GM19239 (cell line): ENCODE measurements at regions not wholly inside any gene's neighbourhood (a gene's known extent, or its start where the extent isn't known, plus 50 kb on each side); places are given as distances from the start of the nearest gene placed in this dataset.

Source experiments
- DNase-seq: peaks from one replicate; pipeline ENCODE4 v3.0.0; 2011; ENCODE audit warnings: low spot score; ENCODE audit not compliant: insufficient read length
- FAIRE-seq: peaks from 2 replicates; lab custom pipeline; 2011; peaks lifted over from hg19 to GRCh38; lab: Jason Lieb, UNC

DNA sequence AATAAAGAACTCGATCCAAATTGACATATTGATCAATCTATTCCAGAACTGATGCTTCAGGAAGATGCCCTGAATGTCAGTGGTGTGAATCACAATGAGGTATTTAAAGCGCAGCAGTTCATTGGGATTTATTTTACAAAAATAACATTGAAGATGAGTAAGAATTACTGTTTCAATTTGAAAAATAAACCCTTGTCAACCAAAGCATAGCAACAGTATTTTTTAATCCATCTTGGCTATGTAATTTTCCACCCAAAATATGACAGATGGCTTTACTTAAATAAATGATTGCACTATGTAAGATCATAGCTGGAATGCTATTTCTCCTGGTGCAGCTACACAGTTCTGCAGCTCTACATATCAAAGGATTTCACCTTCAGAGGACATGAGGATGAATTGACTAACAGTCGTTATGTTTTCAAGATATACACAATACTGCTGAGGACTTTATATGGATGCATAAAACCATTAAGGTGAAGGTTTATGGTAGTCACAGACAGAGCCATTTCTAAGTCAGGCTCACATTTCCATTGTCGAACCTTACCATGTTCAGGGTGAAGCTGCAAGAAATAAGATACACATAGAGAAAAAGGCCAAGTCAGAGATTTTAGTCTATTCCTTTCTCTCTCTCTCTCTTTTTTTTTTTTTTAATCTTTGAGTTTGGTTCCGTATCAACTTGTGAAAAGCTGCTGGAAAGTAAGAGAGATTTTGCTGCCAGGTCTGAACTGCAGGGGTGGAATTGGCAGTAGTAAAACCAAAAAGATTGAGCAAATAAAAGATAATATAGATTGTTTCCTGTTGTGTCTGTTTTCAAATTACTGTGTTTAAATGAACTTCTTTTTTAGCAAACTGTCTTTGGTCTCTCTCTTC, 398.0 kb upstream of the CDH20 start:
- DNase-seq (no peak), FAIRE-seq (no peak)

- DNase-seq (no peak), FAIRE-seq (no peak)
Measured at GRCh38 chr18:60936101-60936500, 397.1 kb upstream of the CDH20 start.

DNA sequence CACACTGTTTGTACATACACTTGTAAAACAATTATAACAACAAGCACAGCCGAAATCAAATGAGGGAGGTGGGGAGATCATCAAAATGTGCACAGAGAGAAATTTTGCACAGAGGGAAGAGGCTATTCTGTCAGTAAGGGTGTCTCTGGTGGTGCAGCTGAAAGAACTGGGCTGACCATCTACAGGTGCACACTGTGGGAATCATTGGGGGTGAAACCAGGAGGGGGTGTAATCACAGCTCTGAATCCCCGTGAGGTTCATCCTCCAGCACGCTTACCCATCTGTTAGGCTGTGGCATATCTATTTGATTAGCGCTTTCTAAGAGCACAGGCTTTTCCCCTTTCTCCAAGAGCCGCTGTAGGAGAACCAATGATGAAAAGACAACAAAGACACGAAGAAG, 389.9 kb upstream of the CDH20 start:
- FAIRE-seq (no peak), DNase-seq (no peak)

DNA sequence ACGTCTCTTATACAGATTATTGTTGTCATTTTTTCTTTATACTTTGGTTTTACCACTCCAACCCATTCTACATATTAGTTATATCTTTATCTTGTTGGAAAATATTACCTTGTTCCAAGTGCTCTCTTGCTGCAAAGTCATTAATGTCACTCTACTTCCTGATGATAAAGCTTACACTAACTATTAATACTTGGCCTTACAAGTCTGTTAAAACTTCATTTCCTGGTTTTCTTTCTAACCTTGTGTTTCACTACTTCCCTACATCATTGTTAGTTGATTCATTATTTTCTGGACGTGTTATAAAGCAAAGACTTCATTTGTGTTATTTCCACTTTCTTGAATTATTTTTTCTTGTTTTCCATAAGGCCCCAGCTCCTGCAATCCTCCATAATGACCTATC, 382.6 kb upstream of the CDH20 start:
- DNase-seq (no peak), FAIRE-seq (no peak)

GRCh38 chr18:60951091-60951490, 382.1 kb upstream of the CDH20 start:
- FAIRE-seq (no peak), DNase-seq (no peak)

DNA sequence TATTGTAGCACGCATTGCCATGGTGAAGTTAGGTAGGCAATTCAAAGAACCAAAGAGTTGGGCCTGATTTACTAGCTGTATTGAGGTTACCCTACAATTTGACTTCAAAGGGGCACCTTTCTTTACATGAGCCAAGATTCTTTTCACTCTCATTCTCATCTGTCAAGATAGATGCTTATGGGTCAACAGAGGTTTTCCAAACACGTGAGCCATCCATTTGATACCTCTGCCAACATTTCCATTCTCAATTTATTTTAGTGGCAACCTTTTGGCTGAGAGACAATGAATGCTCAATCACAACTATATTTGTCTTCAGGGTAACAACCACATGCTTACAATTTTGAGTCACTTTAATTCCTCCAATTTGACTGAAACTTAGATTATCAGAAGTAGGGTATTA, 370.6 kb upstream of the CDH20 start:
- no peak for DNase-seq
- no peak for FAIRE-seq

GRCh38 chr18:60965856-60966255, 367.4 kb upstream of the CDH20 start:
- FAIRE-seq, result no peak
- no peak for DNase-seq

GRCh38 chr18:60966876-60967275, 366.4 kb upstream of the CDH20 start:
- no peak for DNase-seq
- no peak for FAIRE-seq

DNA sequence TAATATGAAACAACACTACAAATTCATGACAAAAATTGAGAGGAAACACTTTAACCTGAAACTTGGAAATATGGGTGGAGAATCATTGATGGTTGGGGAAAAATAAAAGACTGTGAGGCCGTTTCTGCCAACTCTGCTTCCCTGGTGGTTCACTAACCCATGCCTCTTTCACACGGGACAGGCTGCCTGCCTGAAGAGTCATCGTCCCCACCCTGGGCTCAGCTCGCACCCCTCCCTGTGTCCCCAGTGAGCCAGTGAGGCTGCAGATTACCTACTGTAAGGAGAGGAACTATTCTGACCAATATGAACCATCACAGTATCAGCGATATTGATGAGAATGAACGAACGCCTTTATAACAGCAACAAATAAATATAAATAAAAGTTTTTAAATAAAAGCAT, 357.8 kb upstream of the CDH20 start:
- DNase-seq (no peak), FAIRE-seq (no peak)

- no peak for DNase-seq
- FAIRE-seq, result no peak
Measured at GRCh38 chr18:60976976-60977375, 356.3 kb upstream of the CDH20 start.

DNA sequence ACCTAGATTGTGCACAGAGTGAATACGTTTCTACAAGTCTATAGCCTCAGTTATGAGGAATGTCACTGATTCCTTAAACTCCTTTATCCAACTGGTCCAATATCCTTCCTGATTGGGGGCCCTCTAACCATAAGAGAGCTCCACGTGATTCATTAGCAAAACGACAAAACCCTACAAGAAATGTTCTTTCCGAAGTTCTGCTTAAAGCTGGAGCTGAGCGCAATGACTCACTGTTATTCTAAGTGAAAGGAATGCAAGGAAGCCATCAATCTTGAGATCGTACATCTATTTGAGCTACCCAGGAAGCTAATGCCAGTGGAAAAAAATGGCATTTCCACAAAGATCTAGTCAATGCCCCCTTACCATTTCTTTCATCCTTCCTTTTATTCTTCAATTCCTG, 354.9 kb upstream of the CDH20 start:
- FAIRE-seq (no peak), DNase-seq (no peak)

- no peak for FAIRE-seq
Measured at GRCh38 chr18:60980422-60981005, 352.7 kb upstream of the CDH20 start.

DNA sequence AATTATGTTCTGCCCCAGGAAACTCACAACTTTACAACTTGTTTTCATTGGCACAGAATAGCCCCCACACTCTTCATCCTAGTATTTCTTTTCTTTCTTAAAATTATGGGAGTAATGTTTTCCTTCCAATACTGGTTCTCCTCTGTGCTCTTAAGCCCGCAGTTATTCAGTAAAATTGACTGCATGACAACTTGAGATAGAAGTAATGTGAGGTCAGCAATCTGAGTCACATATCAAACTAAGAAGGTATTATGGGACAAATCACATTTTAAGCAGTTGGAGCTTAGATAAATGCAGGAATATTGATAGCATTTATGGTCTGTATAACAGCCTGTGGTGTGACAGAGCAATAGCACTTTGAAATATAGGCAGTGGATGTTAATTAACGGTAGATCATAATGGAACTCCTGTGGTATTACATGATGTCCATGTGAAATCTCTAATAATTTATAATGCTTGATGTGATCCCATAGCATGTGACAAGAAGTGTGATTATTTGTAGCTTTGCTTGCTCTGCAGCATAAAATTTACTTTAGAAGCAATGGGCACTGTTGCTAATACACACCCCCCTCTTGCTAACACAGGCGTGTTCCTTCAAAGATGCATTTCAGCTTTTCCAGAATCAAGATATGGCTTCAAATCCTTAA, 351.4 kb upstream of the CDH20 start:
- DNase-seq (no peak), FAIRE-seq (no peak)

More at GRCh38 chr18:60980422-60981005, 352.7 kb upstream of the CDH20 start:
- no peak for DNase-seq

- DNase-seq (no peak), FAIRE-seq (no peak)
Measured at GRCh38 chr18:60982329-60982695, 350.9 kb upstream of the CDH20 start.

DNA sequence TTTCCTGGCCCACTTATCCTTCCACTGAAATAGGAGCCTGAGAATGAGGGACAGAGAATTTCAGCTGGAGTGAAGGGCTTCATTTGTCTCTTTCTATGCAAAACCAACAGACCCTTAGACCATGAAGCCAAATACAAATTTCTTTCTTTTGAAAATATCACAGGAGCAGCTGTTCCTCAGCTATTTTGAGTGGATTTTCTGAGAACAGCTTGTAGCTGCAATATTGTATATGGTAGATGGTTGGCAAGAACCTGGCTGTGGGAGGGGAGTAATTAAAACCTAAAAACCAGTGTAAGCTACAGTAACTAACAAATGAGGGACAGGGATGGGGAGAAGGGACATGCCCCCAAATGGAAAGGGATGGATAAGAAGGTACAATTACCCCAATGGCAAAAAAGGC, 350.3 kb upstream of the CDH20 start:
- DNase-seq (no peak), FAIRE-seq (no peak)

DNA sequence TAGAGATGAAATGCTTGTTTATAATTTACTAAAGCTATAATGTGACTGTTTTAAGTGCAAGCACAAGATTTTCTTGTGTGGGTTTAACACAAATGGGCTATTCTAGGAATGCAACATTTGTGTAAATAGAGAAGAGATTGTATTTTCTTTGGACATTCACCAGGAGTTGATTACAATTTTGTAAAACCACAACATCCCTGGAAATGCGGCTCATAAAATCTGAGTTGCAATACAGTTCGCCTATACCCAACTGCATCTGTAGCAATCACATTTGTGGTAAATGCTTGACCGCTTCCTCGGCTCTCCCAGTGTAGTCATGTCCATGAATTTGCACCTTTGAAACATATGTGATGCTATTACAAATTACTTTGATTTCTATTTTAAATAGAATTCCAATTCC, 348.7 kb upstream of the CDH20 start:
- DNase-seq (no peak), FAIRE-seq (no peak)

DNA sequence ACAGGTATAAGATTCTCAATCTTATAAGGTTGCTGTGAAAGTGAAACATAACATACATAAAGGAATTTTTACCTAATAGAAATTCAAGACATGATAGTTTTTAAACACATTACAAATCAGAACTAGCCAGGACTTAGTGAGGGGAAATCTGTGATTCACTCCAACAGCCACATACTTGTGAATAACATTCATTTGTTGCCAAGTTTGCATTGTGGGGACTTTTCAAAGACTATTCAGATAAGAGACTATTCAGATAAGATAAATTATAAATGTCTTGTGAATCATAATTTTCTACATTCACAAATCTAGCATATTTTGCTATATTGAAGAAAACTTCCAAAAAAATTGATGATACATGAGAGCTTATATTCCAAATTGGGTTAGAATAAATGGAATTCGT, 345.3 kb upstream of the CDH20 start:
- DNase-seq, result no peak
- FAIRE-seq, result no peak

GRCh38 chr18:60996326-60996725, 336.9 kb upstream of the CDH20 start:
- DNase-seq (no peak), FAIRE-seq (no peak)

GRCh38 chr18:60996822-60997221, 336.4 kb upstream of the CDH20 start:
- DNase-seq (no peak), FAIRE-seq (no peak)

- no peak for DNase-seq
- no peak for FAIRE-seq
Measured at GRCh38 chr18:61001138-61001537, 332.1 kb upstream of the CDH20 start.

- DNase-seq, result no peak
- FAIRE-seq, result no peak
Measured at GRCh38 chr18:61006687-61007224, 326.5 kb upstream of the CDH20 start.
